Osteoblast (primary cell): ENCODE measurements at regions not wholly inside any gene's neighbourhood (a gene's known extent, or its start where the extent isn't known, plus 50 kb on each side); places are given as distances from the start of the nearest gene placed in this dataset.

Experiments
- DNase-seq: peaks from one replicate; pipeline ENCODE4 v3.0.0; 2011; ENCODE audit warnings: low spot score, mixed read lengths; ENCODE audit not compliant: insufficient read length; ENCODE audit errors: missing footprints
- H2AFZ ChIP-seq: 2 replicates; pipeline ENCODE4 v1.6.0; 2011; ENCODE audit warnings: mild to moderate bottlenecking, low read length
- H3K27ac ChIP-seq: 2 replicates; pipeline ENCODE4 v1.5.1; 2011; ENCODE audit warnings: mild to moderate bottlenecking, low read depth, low read length, moderate library complexity
- H3K27me3 ChIP-seq: 2 replicates; pipeline ENCODE4 v1.6.0; 2012; ENCODE audit warnings: mild to moderate bottlenecking, control low read depth, inconsistent platforms, low read length, moderate library complexity; ENCODE audit not compliant: insufficient read depth
- H3K36me3 ChIP-seq: 2 replicates; pipeline ENCODE4 v1.5.1; 2011; ENCODE audit warnings: mild to moderate bottlenecking, low read length, control low read depth, moderate library complexity; ENCODE audit not compliant: insufficient read depth
- H3K4me1 ChIP-seq: 2 replicates; pipeline ENCODE4 v1.5.1; 2011; ENCODE audit warnings: mild to moderate bottlenecking, low read length, control low read depth, moderate library complexity; ENCODE audit not compliant: insufficient read depth
- H3K4me2 ChIP-seq: 2 replicates; pipeline ENCODE4 v1.6.0; 2011; ENCODE audit warnings: mild to moderate bottlenecking, low read length; ENCODE audit not compliant: insufficient read depth
- H3K4me3 ChIP-seq: fragments of 200-600 bp; sonication (generic); 3 replicates; pipeline ENCODE4 v1.5.1; 2012; ENCODE audit warnings: mild to moderate bottlenecking, low read length, inconsistent platforms; ENCODE audit not compliant: insufficient read depth
- H3K79me2 ChIP-seq: 2 replicates; pipeline ENCODE4 v1.6.0; 2012; ENCODE audit warnings: mild to moderate bottlenecking, low read length, control low read depth, inconsistent platforms; ENCODE audit not compliant: insufficient read depth
- H3K9me3 ChIP-seq: 2 replicates; pipeline ENCODE4 v1.5.1; 2011; ENCODE audit warnings: low read depth, low read length, control low read depth
- H4K20me1 ChIP-seq: 2 replicates; pipeline ENCODE4 v1.6.0; 2012; ENCODE audit warnings: mild to moderate bottlenecking, low read length, control low read depth; ENCODE audit not compliant: insufficient read depth
- CTCF ChIP-seq: IDR thresholded peaks from 2 replicates; pipeline ENCODE4 v1.5.1; 2011; ENCODE audit warnings: mild to moderate bottlenecking, low read depth, low read length, moderate library complexity; ENCODE audit errors: extremely low read depth

GRCh38 chr9:79807971-79808370 is 236.2 kb downstream of the TLE4 start:
- H4K20me1 ChIP-seq, result no peaks in the 10 kb centered on the region
- H3K79me2 ChIP-seq, result no peaks in the 10 kb centered on the region
- no peaks in the 10 kb centered on the region for H3K9me3 ChIP-seq
- no peak overlapping the region for H2AFZ ChIP-seq
- no peak for DNase-seq
- H3K4me1 ChIP-seq, result peaks cover 24% of the 10 kb centered on the region
- H3K27me3 ChIP-seq, result peaks cover 3% of the 10 kb centered on the region
- TF ChIP-seq CTCF, result no peak
- H3K27ac ChIP-seq, result no peak overlapping the region
- no peaks in the 10 kb centered on the region for H3K36me3 ChIP-seq
- H3K4me2 ChIP-seq, result no peak overlapping the region
- no peak overlapping the region for H3K4me3 ChIP-seq

GRCh38 chr9:79806086-79806485 is 234.3 kb downstream of the TLE4 start:
- no peaks in the 10 kb centered on the region for H3K36me3 ChIP-seq
- no peak for TF ChIP-seq CTCF
- H3K4me1 ChIP-seq, result peaks cover 17% of the 10 kb centered on the region
- no peak overlapping the region for H3K27ac ChIP-seq
- no peak overlapping the region for H3K4me3 ChIP-seq
- no peak for DNase-seq
- peaks cover 3% of the 10 kb centered on the region for H3K27me3 ChIP-seq
- H3K4me2 ChIP-seq, result no peak overlapping the region
- no peak overlapping the region for H2AFZ ChIP-seq
- no peaks in the 10 kb centered on the region for H3K79me2 ChIP-seq
- H3K9me3 ChIP-seq, result no peaks in the 10 kb centered on the region
- H4K20me1 ChIP-seq, result no peaks in the 10 kb centered on the region

- H3K27ac ChIP-seq, result no peak overlapping the region
- no peak overlapping the region for H2AFZ ChIP-seq
- no peak overlapping the region for H3K4me2 ChIP-seq
- H4K20me1 ChIP-seq, result no peaks in the 10 kb centered on the region
- H3K4me1 ChIP-seq, result peaks cover 10% of the 10 kb centered on the region
- no peaks in the 10 kb centered on the region for H3K9me3 ChIP-seq
- no peak overlapping the region for H3K4me3 ChIP-seq
- no peaks in the 10 kb centered on the region for H3K27me3 ChIP-seq
- H3K36me3 ChIP-seq, result no peaks in the 10 kb centered on the region
- no peak for DNase-seq
- H3K79me2 ChIP-seq, result no peaks in the 10 kb centered on the region
- TF ChIP-seq CTCF, result no peak
These were observed 229.7 kb downstream of the TLE4 start for GRCh38 chr9:79801459-79801858.

- Histone ChIP-seq H3K9me3 (no peaks in the 10 kb centered on the region), H3K36me3 (no peaks in the 10 kb centered on the region), H3K4me2 (peak overlapping the region; percentile 12), H2AFZ (no peak overlapping the region), H3K27me3 (no peaks in the 10 kb centered on the region), H3K4me3 (no peak overlapping the region), H3K27ac (no peak overlapping the region), H4K20me1 (no peaks in the 10 kb centered on the region), H3K79me2 (no peaks in the 10 kb centered on the region), H3K4me1 (peaks cover 10% of the 10 kb centered on the region)
- TF ChIP-seq CTCF, result no peak
- DNase-seq, result no peak
These were observed 228.8 kb downstream of the TLE4 start for GRCh38 chr9:79800578-79800977.
